Mesothelial cell of epicardium (in vitro differentiated cells): ENCODE measurements at regions not wholly inside any gene's neighbourhood (a gene's known extent, or its start where the extent isn't known, plus 50 kb on each side); places are given as distances from the start of the nearest gene placed in this dataset.

Source experiments
- DNase-seq, 2 experiments: peaks; one replicate each; pipeline ENCODE4 v3.0.0; 2021; ENCODE audit warnings: low spot score in 2 of 2; ENCODE audit not compliant: unreplicated experiment in 2 of 2
- H3K27ac Mint-ChIP-seq: 2 replicates; pipeline ENCODE4 v1.8.0; 2021; ENCODE audit warnings: mixed read lengths
- H3K27me3 Mint-ChIP-seq: 2 replicates; pipeline ENCODE4 v1.8.0; 2021; ENCODE audit warnings: low read depth, mixed read lengths
- H3K36me3 Mint-ChIP-seq: 2 replicates; pipeline ENCODE4 v1.8.0; 2021; ENCODE audit warnings: mixed read lengths
- H3K4me1 Mint-ChIP-seq: 2 replicates; pipeline ENCODE4 v1.8.0; 2021; ENCODE audit warnings: mixed read lengths
- H3K4me3 Mint-ChIP-seq: 2 replicates; pipeline ENCODE4 v1.8.0; 2021; ENCODE audit warnings: mild to moderate bottlenecking, moderate library complexity, mixed read lengths
- H3K9me3 Mint-ChIP-seq: 2 replicates; pipeline ENCODE4 v1.8.0; 2021; ENCODE audit warnings: mixed read lengths
- TF ChIP-seq, protein P1 (sequence below): fragments of 200-600 bp; sonication (generic); IDR thresholded peaks from one replicate; pipeline ENCODE4 v1.5.0; 2021; ENCODE audit warnings: antibody characterized with exemption; ENCODE audit not compliant: unreplicated experiment

DNA sequence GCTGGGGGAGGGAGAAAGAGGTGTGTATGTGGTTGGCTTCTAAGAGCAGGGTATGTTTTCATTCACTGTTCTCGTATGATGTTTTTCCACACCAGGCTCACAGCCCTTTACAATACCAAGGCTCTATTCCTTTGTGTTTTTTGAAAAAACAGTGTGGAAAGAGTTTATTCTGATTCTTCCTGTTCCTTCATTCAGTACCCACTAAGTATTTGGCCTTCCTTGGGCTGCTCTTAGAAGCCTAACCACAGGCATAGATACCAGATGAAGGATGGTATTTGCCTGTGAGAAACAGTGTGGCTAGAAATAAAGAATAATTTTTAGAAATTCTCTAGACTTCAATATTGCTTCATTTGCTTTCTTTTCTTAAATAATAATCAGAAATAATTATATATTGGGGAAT is 518.0 kb upstream of the DIPK2B start:
- Mint-ChIP-seq H3K27me3 (no peaks in the 10 kb centered on the region), H3K4me1 (no peaks in the 10 kb centered on the region), H3K4me3 (no peak overlapping the region), H3K27ac (no peak overlapping the region), H3K36me3 (no peaks in the 10 kb centered on the region), H3K9me3 (peaks cover 48% of the 10 kb centered on the region)
- DNase-seq, result no peak
- TF ChIP-seq, protein P1, sequence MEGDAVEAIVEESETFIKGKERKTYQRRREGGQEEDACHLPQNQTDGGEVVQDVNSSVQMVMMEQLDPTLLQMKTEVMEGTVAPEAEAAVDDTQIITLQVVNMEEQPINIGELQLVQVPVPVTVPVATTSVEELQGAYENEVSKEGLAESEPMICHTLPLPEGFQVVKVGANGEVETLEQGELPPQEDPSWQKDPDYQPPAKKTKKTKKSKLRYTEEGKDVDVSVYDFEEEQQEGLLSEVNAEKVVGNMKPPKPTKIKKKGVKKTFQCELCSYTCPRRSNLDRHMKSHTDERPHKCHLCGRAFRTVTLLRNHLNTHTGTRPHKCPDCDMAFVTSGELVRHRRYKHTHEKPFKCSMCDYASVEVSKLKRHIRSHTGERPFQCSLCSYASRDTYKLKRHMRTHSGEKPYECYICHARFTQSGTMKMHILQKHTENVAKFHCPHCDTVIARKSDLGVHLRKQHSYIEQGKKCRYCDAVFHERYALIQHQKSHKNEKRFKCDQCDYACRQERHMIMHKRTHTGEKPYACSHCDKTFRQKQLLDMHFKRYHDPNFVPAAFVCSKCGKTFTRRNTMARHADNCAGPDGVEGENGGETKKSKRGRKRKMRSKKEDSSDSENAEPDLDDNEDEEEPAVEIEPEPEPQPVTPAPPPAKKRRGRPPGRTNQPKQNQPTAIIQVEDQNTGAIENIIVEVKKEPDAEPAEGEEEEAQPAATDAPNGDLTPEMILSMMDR, result no peak

DNA sequence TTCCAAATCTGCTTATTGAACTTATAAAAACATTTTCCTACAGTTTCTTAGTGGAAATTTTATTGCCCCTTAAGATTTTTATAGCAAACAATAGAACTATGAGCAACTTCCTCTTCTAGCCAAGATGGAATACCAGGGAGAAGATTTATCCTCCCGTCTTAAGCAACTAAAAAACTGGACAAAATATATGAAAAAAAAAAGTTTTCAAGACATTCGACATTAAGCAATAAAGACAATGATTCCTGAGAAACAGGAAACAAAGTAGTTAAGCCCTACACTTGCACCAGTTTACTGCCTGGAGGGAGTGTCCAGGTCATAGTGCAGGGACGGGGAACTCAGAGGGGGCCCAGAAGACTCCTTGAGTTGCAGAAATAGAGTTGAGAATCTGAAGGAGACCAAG is 516.1 kb upstream of the DIPK2B start:
- Mint-ChIP-seq H3K9me3 (peaks cover 43% of the 10 kb centered on the region), H3K27ac (no peak overlapping the region), H3K4me1 (no peaks in the 10 kb centered on the region), H3K27me3 (no peaks in the 10 kb centered on the region), H3K4me3 (no peak overlapping the region), H3K36me3 (no peaks in the 10 kb centered on the region)
- DNase-seq, result no peak
- TF ChIP-seq, protein P1, result no peak

DNA sequence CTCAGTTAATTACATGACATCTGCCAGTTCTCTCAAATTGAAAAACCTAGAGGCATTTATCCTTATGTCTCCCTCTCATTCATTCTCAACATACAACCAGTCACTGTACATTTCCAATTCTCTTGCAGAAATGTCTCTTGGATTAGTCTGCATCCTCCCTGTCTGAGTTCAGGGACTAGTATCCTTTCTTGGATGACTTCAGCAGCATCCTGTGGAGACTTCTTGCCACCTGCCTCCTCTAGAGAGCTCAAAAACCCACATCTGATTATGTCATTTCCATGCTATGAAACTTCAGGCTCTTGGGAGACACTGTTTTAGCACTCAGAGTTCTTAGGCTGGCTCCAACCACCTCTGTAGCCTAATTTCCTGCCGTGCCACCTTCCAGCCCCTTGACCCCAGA is 515.1 kb upstream of the DIPK2B start:
- Mint-ChIP-seq H3K9me3 (peaks cover 47% of the 10 kb centered on the region), H3K4me3 (no peak overlapping the region), H3K36me3 (no peaks in the 10 kb centered on the region), H3K27ac (no peak overlapping the region), H3K27me3 (no peaks in the 10 kb centered on the region), H3K4me1 (no peaks in the 10 kb centered on the region)
- no peak for DNase-seq
- TF ChIP-seq, protein P1, result no peak

DNA sequence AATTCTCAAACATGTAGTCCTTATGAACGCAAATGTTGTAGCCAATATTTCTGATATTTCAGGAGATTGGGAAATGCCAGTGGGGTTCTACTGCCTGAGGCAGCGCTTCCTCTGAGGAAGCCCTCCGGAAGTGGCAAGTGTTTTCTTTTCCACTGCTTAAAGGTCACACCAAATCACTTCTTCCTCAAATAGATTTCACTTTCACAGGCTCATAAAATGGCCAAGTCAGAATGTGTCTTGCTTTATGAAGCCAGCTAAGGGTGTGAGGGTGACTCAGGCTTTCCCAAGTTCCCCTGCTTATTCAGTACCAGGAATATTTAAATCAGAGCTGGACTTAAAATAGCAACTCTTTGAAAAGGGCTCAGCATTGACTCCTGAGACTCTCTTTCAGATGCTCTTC is 514.2 kb upstream of the DIPK2B start:
- Mint-ChIP-seq H3K27ac (no peak overlapping the region), H3K4me3 (no peak overlapping the region), H3K36me3 (no peaks in the 10 kb centered on the region), H3K9me3 (peaks cover 43% of the 10 kb centered on the region), H3K27me3 (no peaks in the 10 kb centered on the region), H3K4me1 (no peaks in the 10 kb centered on the region)
- TF ChIP-seq, protein P1, result no peak
- DNase-seq, result no peak

DNA sequence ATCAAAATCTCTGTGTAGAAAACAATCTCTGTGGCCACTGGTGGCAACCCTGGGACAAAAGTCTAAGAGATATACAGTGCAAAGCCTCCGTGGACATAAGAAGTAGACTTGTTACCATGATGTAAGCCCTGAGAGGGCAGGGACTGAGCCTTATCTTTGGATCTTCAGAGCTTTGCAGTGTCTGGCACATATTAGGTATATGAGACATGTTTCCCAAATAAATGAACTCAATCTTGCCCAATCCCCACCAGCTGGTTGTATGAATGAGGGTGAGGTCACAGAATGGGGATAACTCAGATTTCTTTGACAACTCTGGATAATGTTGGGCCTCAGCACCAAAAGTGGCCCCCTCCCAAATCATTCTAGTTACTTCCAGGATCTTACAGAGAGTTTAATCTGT is 511.4 kb upstream of the DIPK2B start:
- H3K27me3 Mint-ChIP-seq, result no peaks in the 10 kb centered on the region
- H3K9me3 Mint-ChIP-seq, result peaks cover 34% of the 10 kb centered on the region
- H3K27ac Mint-ChIP-seq, result no peak overlapping the region
- H3K36me3 Mint-ChIP-seq, result no peaks in the 10 kb centered on the region
- H3K4me1 Mint-ChIP-seq, result no peaks in the 10 kb centered on the region
- TF ChIP-seq, protein P1, result no peak
- DNase-seq, result no peak
- H3K4me3 Mint-ChIP-seq, result no peak overlapping the region

DNA sequence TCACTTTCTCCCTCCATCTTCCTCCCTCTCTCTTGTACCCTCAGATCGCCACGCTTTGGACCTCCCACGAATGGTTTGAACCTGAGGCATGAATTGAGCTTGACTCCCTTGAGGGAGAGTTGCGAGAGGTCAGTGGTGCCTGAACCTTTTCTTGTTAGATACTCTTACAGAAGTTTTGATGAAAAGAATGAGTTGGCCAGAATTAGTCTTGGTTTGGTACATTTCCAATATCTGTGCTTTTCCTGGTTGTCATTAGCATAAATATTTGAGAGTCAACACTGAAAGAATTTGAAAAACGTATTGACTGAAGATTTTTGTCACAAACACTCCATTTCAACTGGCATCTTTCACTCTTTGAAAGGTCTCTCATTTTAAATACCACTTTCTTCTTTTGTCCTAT is 510.6 kb upstream of the DIPK2B start:
- Mint-ChIP-seq H3K9me3 (peaks cover 30% of the 10 kb centered on the region), H3K27ac (no peak overlapping the region), H3K4me1 (no peaks in the 10 kb centered on the region), H3K36me3 (no peaks in the 10 kb centered on the region), H3K27me3 (no peaks in the 10 kb centered on the region), H3K4me3 (no peak overlapping the region)
- TF ChIP-seq, protein P1, result no peak
- no peak for DNase-seq
